Transverse colon (tissue), 4 donors: ENCODE measurements at regions not wholly inside any gene's neighbourhood (a gene's known extent, or its start where the extent isn't known, plus 50 kb on each side); places are given as distances from the start of the nearest gene placed in this dataset.

Source experiments
- CTCF ChIP-seq, 5 experiments: fragments of 200-600 bp in 3 of 5; fragments of 450-650 bp in 2 of 5; sonication (generic) in 3 of 5; IDR thresholded peaks; 1 replicate in 2 of 5; 2 replicates in 3 of 5; pipeline ENCODE4 v1.5.1; 2016 to 2017; ENCODE audit warnings: antibody characterized with exemption in 5 of 5, inconsistent platforms in 3 of 5, mild to moderate bottlenecking in 2 of 5, moderate library complexity in 1 of 5
- POLR2A ChIP-seq: fragments of 450-650 bp; IDR thresholded peaks from one replicate; pipeline ENCODE4 v1.6.1; 2016; ENCODE audit warnings: antibody characterized with exemption, mild to moderate bottlenecking, moderate library complexity
- POLR2AphosphoS5 ChIP-seq, 3 donors: sonication (generic); formaldehyde crosslinking; IDR thresholded peaks; one replicate each; pipeline ENCODE4 v1.6.1; 2016; ENCODE audit warnings: antibody characterized with exemption in 3 of 3

- TF ChIP-seq POLR2AphosphoS5 (IDR thresholded peaks at IDR 0.05) = no peak
- TF ChIP-seq CTCF (IDR thresholded peaks at IDR 0.05) = no peak
- TF ChIP-seq POLR2A = no peak
Observed at GRCh38 chr4:128512767-128513322, 225.2 kb upstream of the PGRMC2 start.
